ENCODE measurements at regions not wholly inside any gene's neighbourhood (a gene's known extent, or its start where the extent isn't known, plus 50 kb on each side); places are given as distances from the start of the nearest gene placed in this dataset.

GRCh38 chr2:45199973-45200372 lies 190.7 kb upstream of the SIX2 start:
- TF ChIP-seq CTCF (IDR thresholded peaks at IDR 0.05; ENCODE audit: poor library complexity) (no peak), EZH2 (IDR thresholded peaks at IDR 0.05; ENCODE audit: borderline replicate concordance) (no peak)
